ENCODE measurements at regions not wholly inside any gene's neighbourhood (a gene's known extent, or its start where the extent isn't known, plus 50 kb on each side); places are given as distances from the start of the nearest gene placed in this dataset.

DNA sequence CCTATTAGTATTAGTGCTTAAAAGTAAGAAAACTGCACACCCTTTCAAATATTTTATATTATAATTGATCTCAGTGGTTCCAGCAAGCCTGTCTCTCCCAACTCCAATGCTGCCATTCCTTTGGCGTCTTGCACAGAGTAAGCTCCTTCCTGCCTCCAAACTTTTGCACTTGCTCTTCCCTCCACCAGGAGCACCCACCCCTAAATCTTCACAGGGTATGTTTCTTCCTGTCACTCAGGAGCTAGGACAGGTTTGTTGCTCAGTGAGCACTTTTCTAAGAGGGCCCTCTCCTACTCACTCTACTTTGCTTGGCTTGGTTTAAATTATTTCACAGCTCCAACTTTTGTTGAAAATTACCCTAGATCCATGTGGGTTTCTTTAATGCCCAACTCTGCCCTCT is 189.1 kb upstream of the ADRA1B start:
- no peak for TF ChIP-seq EZH2 (IDR thresholded peaks at IDR 0.05; ENCODE audit: insufficient read depth, poor library complexity, severe bottlenecking)
- no peak for TF ChIP-seq EZH2phosphoT487 (IDR thresholded peaks at IDR 0.05; ENCODE audit: insufficient read depth, low read depth)

All from GM23248 (cell line).